Pancreas (tissue), 10 donors: ENCODE measurements at regions not wholly inside any gene's neighbourhood (a gene's known extent, or its start where the extent isn't known, plus 50 kb on each side); places are given as distances from the start of the nearest gene placed in this dataset.

Source experiments
- ATAC-seq, 4 donors: fragments of 200-7000 bp; cut with Tn5 transposase; one replicate each; pipeline versions ENCODE4 v1.8.0 to v1.9.1; 2020; ENCODE audit warnings: mild to moderate bottlenecking in 4 of 4, moderate library complexity in 4 of 4
- DNase-seq, 6 donors: peaks; one replicate each; pipeline ENCODE4 v3.0.0-alpha.2; 2020
- FAIRE-seq: peaks from 2 replicates; lab custom pipeline; 2012; peaks lifted over from hg19 to GRCh38; lab: Jason Lieb, UNC
- H3K27ac ChIP-seq, 4 donors: fragments of 200-600 bp; sonication (generic); 1 replicate in 3 of 4; 2 replicates in 1 of 4; pipeline versions ENCODE4 v1.5.0 to v1.8.0; 2020
- H3K27me3 ChIP-seq, 4 donors: fragments of 200-600 bp; one replicate each; pipeline ENCODE4 v1.8.0; 2021
- H3K36me3 ChIP-seq, 3 donors: fragments of 200-600 bp; sonication (generic) in 1 of 3; one replicate each; pipeline versions ENCODE4 v1.5.0 to v1.8.0; 2020 to 2021
- H3K4me1 ChIP-seq, 3 donors: fragments of 200-600 bp; one replicate each; pipeline ENCODE4 v1.8.0; 2021
- H3K4me3 ChIP-seq, 4 donors: fragments of 200-600 bp; sonication (generic) in 2 of 4; one replicate each; pipeline versions ENCODE4 v1.5.0 to v1.8.0; 2020 to 2021
- H3K9me3 ChIP-seq, 4 donors: fragments of 200-600 bp; one replicate each; pipeline ENCODE4 v1.8.0; 2021
- CTCF ChIP-seq, 4 donors: fragments of 200-600 bp; sonication (generic) in 3 of 4; IDR thresholded peaks; one replicate each; pipeline versions ENCODE4 v1.5.0 to v1.8.0; 2021; ENCODE audit warnings: antibody characterized with exemption in 4 of 4
- WGBS, 2 donors: extraction: QIAGEN DNeasy Blood & Tissue Kit; methylation state at CpG; one replicate each; pipeline ENCODE4 v1.1.7; 2013; 5-methylcytosine and 5-hydroxymethylcytosine counted together
- intact Hi-C, 3 donors: fragments of 100-400 bp; cut with DNase I; formaldehyde crosslinking; loops; one replicate each; pipeline versions ENCODE4 v1.11.1 to v1.14.2; 2022
- donor health status: healthy with polysubstance abuse.
- donor health status: DM: no; HTN: no; CAD: no; lungs with moderate emphysema.
- donor health status: DM: no; HTN: no; CAD: no.
- donor health status: control.
- donor health status: control.
- donor health status: Bipolar disorder and iron deficiency.
- donor health status: DM: yes; HTN: yes; CAD: no.
- donor health status: DM: no; HTN: no; CAD: no.
- donor health status: DM: no; HTN: no; CAD: no.
- donor health status: DM: yes; HTN: yes; CAD: no.

GRCh38 chr7:70857793-70858545 is 274.0 kb upstream of the GALNT17 start:
- DNase-seq (no peak), ATAC-seq (no peak), FAIRE-seq (no peak)
- Histone ChIP-seq H3K4me1 (no peaks in the 10 kb centered on the region), H3K27me3 (no peaks in the 10 kb centered on the region), H3K4me3 (no peak overlapping the region), H3K9me3 (no peaks in the 10 kb centered on the region), H3K36me3 (no peaks in the 10 kb centered on the region), H3K27ac (no peak overlapping the region)
- no peak for TF ChIP-seq CTCF (IDR thresholded peaks at IDR 0.05)
- 87 to 91% methylated on average over 2 of the region's 2 CpGs for WGBS, 2 donors
- intact Hi-C loops = loop anchor here in 2 of 3 donors (5.0 kb wide), 2 partner anchors 874 to 879 kb away; no protein-coding TSS in a partner anchor

GRCh38 chr7:70867513-70867912 is 264.4 kb upstream of the GALNT17 start:
- 21 to 23% methylated on average over 5 of the region's 5 CpGs for WGBS, 2 donors
- no peaks in the 10 kb centered on the region for H3K36me3 ChIP-seq
- H3K4me3 ChIP-seq = no peak overlapping the region
- no peak for FAIRE-seq
- H3K9me3 ChIP-seq = no peaks in the 10 kb centered on the region
- no peaks in the 10 kb centered on the region for H3K4me1 ChIP-seq
- H3K27ac ChIP-seq = no peak overlapping the region
- no peak for ATAC-seq
- H3K27me3 ChIP-seq = no peaks in the 10 kb centered on the region
- TF ChIP-seq CTCF (IDR thresholded peaks at IDR 0.05) = no peak
- intact Hi-C loops = no loop called here
- DNase-seq = no peak

- Histone ChIP-seq H3K27ac (no peak overlapping the region), H3K4me3 (no peak overlapping the region), H3K36me3 (no peaks in the 10 kb centered on the region), H3K4me1 (no peaks in the 10 kb centered on the region), H3K9me3 (no peaks in the 10 kb centered on the region), H3K27me3 (no peaks in the 10 kb centered on the region)
- FAIRE-seq (no peak), ATAC-seq (no peak), DNase-seq (no peak)
- 38 to 50% methylated on average over 5 of the region's 5 CpGs for WGBS, 2 donors
- TF ChIP-seq CTCF (IDR thresholded peaks at IDR 0.05) = no peak
- intact Hi-C loops = no loop called here
Observed at GRCh38 chr7:70870349-70870748, 261.6 kb upstream of the GALNT17 start.

GRCh38 chr7:70872188-70872587 is 259.8 kb upstream of the GALNT17 start:
- Histone ChIP-seq H3K36me3 (no peaks in the 10 kb centered on the region), H3K4me1 (no peaks in the 10 kb centered on the region), H3K27me3 (no peaks in the 10 kb centered on the region), H3K9me3 (no peaks in the 10 kb centered on the region), H3K27ac (no peak overlapping the region), H3K4me3 (no peak overlapping the region)
- DNase-seq = no peak
- TF ChIP-seq CTCF (IDR thresholded peaks at IDR 0.05) = no peak
- no peak for ATAC-seq
- FAIRE-seq = no peak
- 36 to 38% methylated on average over 2 of the region's 2 CpGs for WGBS, 2 donors
- intact Hi-C loops = no loop called here

GRCh38 chr7:70881167-70881847 is 250.6 kb upstream of the GALNT17 start:
- no peaks in the 10 kb centered on the region for H3K9me3 ChIP-seq
- TF ChIP-seq CTCF (IDR thresholded peaks at IDR 0.05) = no peak
- no peaks in the 10 kb centered on the region for H3K4me1 ChIP-seq
- ATAC-seq = no peak
- no peak for FAIRE-seq
- H3K4me3 ChIP-seq = no peak overlapping the region
- DNase-seq = no peak
- WGBS, 2 donors = 29 to 39% methylated on average over 7 of the region's 7 CpGs
- H3K36me3 ChIP-seq = no peaks in the 10 kb centered on the region
- H3K27me3 ChIP-seq = no peaks in the 10 kb centered on the region
- intact Hi-C loops = no loop called here
- H3K27ac ChIP-seq = no peak overlapping the region
